Left cardiac atrium (tissue), 4 donors: ENCODE measurements at regions not wholly inside any gene's neighbourhood (a gene's known extent, or its start where the extent isn't known, plus 50 kb on each side); places are given as distances from the start of the nearest gene placed in this dataset.
A peak's percentile ranks its signal among the peaks of the same experiment; 100 is the strongest.
"Not testable (repeated sequence)": the region's sequence is repeated elsewhere in the genome, so short reads cannot be mapped to it uniquely, and the experiment has no call there.

Source experiments
- ATAC-seq, 2 donors: fragments of 200-7000 bp; cut with Tn5 transposase; one replicate each; pipeline ENCODE4 v1.9.1; 2020; ENCODE audit warnings: mild to moderate bottlenecking in 2 of 2, moderate library complexity in 2 of 2
- DNase-seq: peaks from one replicate; pipeline ENCODE4 v3.0.0-alpha.2; 2020
- intact Hi-C, 2 donors: fragments of 100-400 bp; cut with DNase I; formaldehyde crosslinking; loops; one replicate each; pipeline versions ENCODE4 v1.14.1 to v1.15.1; 2022 to 2023
- donor health status: DM: no; HTN: yes; CAD: no.
- donor health status: DM: no; HTN: yes; CAD: no; lungs with severe emphysema.
- donor health status: DM: yes; HTN: yes; CAD: no.
- donor health status: Dilated cardiomyopathy.

GRCh38 chr21:35274923-35275322 lies 225.8 kb upstream of the RUNX1 start:
- no peak for ATAC-seq
- intact Hi-C loops = no loop called here
- no peak for DNase-seq

- no peak for ATAC-seq
- intact Hi-C loops = no loop called here
Measured at GRCh38 chr21:35274090-35274489, 225.0 kb upstream of the RUNX1 start.

GRCh38 chr21:35273333-35273732 lies 224.2 kb upstream of the RUNX1 start:
- no peak for ATAC-seq
- intact Hi-C loops = no loop called here

More at GRCh38 chr21:35274090-35274489, 225.0 kb upstream of the RUNX1 start:
- no peak for DNase-seq

GRCh38 chr21:35271344-35272118 lies 222.4 kb upstream of the RUNX1 start:
- DNase-seq, intact Hi-C loops, ATAC-seq: not testable (repeated sequence)

More at GRCh38 chr21:35273333-35273732, 224.2 kb upstream of the RUNX1 start:
- DNase-seq = no peak

- no peak for DNase-seq
- intact Hi-C loops = no loop called here
- no peak for ATAC-seq
Measured at GRCh38 chr21:35268817-35269216, 219.7 kb upstream of the RUNX1 start.

- DNase-seq = no peak
- intact Hi-C loops = no loop called here
- no peak for ATAC-seq
Measured at GRCh38 chr21:35268261-35268660, 219.2 kb upstream of the RUNX1 start.

GRCh38 chr21:35266546-35266945 lies 217.4 kb upstream of the RUNX1 start:
- ATAC-seq = no peak
- intact Hi-C loops = no loop called here
- no peak for DNase-seq

GRCh38 chr21:35265170-35265877 lies 216.2 kb upstream of the RUNX1 start:
- DNase-seq = no peak
- ATAC-seq = no peak
- intact Hi-C loops = no loop called here

GRCh38 chr21:35259457-35259856 lies 210.4 kb upstream of the RUNX1 start:
- ATAC-seq (no peak), DNase-seq (no peak)
- intact Hi-C loops = loop anchor here in 1 of 2 donors (5.0 kb wide), 1 partner anchor 52 kb away; no protein-coding TSS in a partner anchor

- no peak for DNase-seq
- intact Hi-C loops = loop anchor here in 1 of 2 donors (5.0 kb wide), 1 partner anchor 51 kb away; no protein-coding TSS in a partner anchor
- no peak for ATAC-seq
Measured at GRCh38 chr21:35258521-35258920, 209.4 kb upstream of the RUNX1 start.

GRCh38 chr21:35257413-35257812 lies 208.3 kb upstream of the RUNX1 start:
- ATAC-seq (peak; percentile 45 to 78), DNase-seq (peak; percentile 77)
- intact Hi-C loops = loop anchor here in 1 of 2 donors (2.0 to 5.0 kb wide), 2 partner anchors 50 to 151 kb away; no protein-coding TSS in a partner anchor

GRCh38 chr21:35256468-35256988 lies 207.4 kb upstream of the RUNX1 start:
- DNase-seq (peak; percentile 94), ATAC-seq (peak; percentile 95 to 98)
- intact Hi-C loops = loop anchor here in 1 of 2 donors (2.0 to 5.0 kb wide), 2 partner anchors 49 to 150 kb away; no protein-coding TSS in a partner anchor

GRCh38 chr21:35254765-35255138 lies 205.7 kb upstream of the RUNX1 start:
- ATAC-seq (no peak), DNase-seq (no peak)
- intact Hi-C loops = loop anchor here in 1 of 2 donors (5.0 kb wide), 1 partner anchor 47 kb away; no protein-coding TSS in a partner anchor

- intact Hi-C loops = no loop called here
- peak in 1 of 2 donors; percentile 6 for ATAC-seq
- no peak for DNase-seq
Measured at GRCh38 chr21:35254006-35254764, 205.1 kb upstream of the RUNX1 start.

GRCh38 chr21:35252831-35253230 lies 203.7 kb upstream of the RUNX1 start:
- ATAC-seq (no peak), DNase-seq (no peak)
- intact Hi-C loops = no loop called here

- no peak for ATAC-seq
Measured at GRCh38 chr21:35249636-35250035, 200.5 kb upstream of the RUNX1 start.

GRCh38 chr21:35245879-35246278 lies 196.8 kb upstream of the RUNX1 start:
- DNase-seq (no peak), ATAC-seq (no peak)
- intact Hi-C loops = no loop called here

More at GRCh38 chr21:35249636-35250035, 200.5 kb upstream of the RUNX1 start:
- DNase-seq = no peak
- intact Hi-C loops = no loop called here

GRCh38 chr21:35244514-35244913 lies 195.4 kb upstream of the RUNX1 start:
- intact Hi-C loops = no loop called here
- ATAC-seq (no peak), DNase-seq (no peak)

- DNase-seq = no peak
- intact Hi-C loops = no loop called here
Measured at GRCh38 chr21:35243171-35243570, 194.1 kb upstream of the RUNX1 start.

More at GRCh38 chr21:35243171-35243570, 194.1 kb upstream of the RUNX1 start:
- no peak for ATAC-seq
